ENCODE measurements at regions not wholly inside any gene's neighbourhood (a gene's known extent, or its start where the extent isn't known, plus 50 kb on each side); places are given as distances from the start of the nearest gene placed in this dataset.

GRCh38 chr2:47315475-47315874, 53.6 kb upstream of the EPCAM start:
- POLR2A ChIA-PET, result no interaction called here
- Mint-ChIP-seq H3K36me3 (ENCODE audit: low read depth) (no peaks in the 10 kb centered on the region), H3K27ac (no peak overlapping the region), H3K9me3 (ENCODE audit: insufficient read depth) (no peaks in the 10 kb centered on the region), H3K4me3 (no peak overlapping the region), H3K4me1 (ENCODE audit: low read depth) (no peaks in the 10 kb centered on the region), H3K27me3 (ENCODE audit: low read depth) (peaks cover 5% of the 10 kb centered on the region)
- no peak for ATAC-seq
- DNase-seq, result no peak
- CTCF ChIA-PET, result interaction anchor here (5.6 kb wide), 1 partner anchor 8 kb away, joined by 20 read pairs; no protein-coding TSS in a partner anchor

- no peak overlapping the region for H3K4me3 Mint-ChIP-seq
- ATAC-seq, result no peak
- H3K27me3 Mint-ChIP-seq (ENCODE audit: low read depth), result peaks cover 10% of the 10 kb centered on the region
These were observed 55.4 kb upstream of the EPCAM start for GRCh38 chr2:47313728-47314127.

GRCh38 chr2:47313141-47313691, 55.9 kb upstream of the EPCAM start:
- POLR2A ChIA-PET, result no interaction called here
- Mint-ChIP-seq H3K9me3 (ENCODE audit: insufficient read depth) (no peaks in the 10 kb centered on the region), H3K27me3 (ENCODE audit: low read depth) (peaks cover 10% of the 10 kb centered on the region), H3K27ac (no peak overlapping the region), H3K36me3 (ENCODE audit: low read depth) (no peaks in the 10 kb centered on the region), H3K4me3 (no peak overlapping the region), H3K4me1 (ENCODE audit: low read depth) (no peaks in the 10 kb centered on the region)
- ATAC-seq (no peak), DNase-seq (no peak)
- CTCF ChIA-PET, result interaction anchor here (5.6 kb wide), 1 partner anchor 10 kb away, joined by 20 read pairs; no protein-coding TSS in a partner anchor

More at GRCh38 chr2:47313728-47314127, 55.4 kb upstream of the EPCAM start:
- CTCF ChIA-PET, result interaction anchor here (5.6 kb wide), 1 partner anchor 10 kb away, joined by 20 read pairs; no protein-coding TSS in a partner anchor
- H3K27ac Mint-ChIP-seq, result no peak overlapping the region
- H3K9me3 Mint-ChIP-seq (ENCODE audit: insufficient read depth), result no peaks in the 10 kb centered on the region
- POLR2A ChIA-PET, result no interaction called here
- no peaks in the 10 kb centered on the region for H3K4me1 Mint-ChIP-seq (ENCODE audit: low read depth)
- H3K36me3 Mint-ChIP-seq (ENCODE audit: low read depth), result no peaks in the 10 kb centered on the region
- no peak for DNase-seq

GRCh38 chr2:47312491-47312850, 56.6 kb upstream of the EPCAM start:
- Mint-ChIP-seq H3K4me1 (ENCODE audit: low read depth) (no peaks in the 10 kb centered on the region), H3K36me3 (ENCODE audit: low read depth) (no peaks in the 10 kb centered on the region), H3K4me3 (no peak overlapping the region), H3K27ac (no peak overlapping the region), H3K9me3 (ENCODE audit: insufficient read depth) (no peaks in the 10 kb centered on the region), H3K27me3 (ENCODE audit: low read depth) (peaks cover 10% of the 10 kb centered on the region)
- no peak for DNase-seq
- CTCF ChIA-PET, result interaction anchor here (5.6 kb wide), 1 partner anchor 11 kb away, joined by 20 read pairs; no protein-coding TSS in a partner anchor
- ATAC-seq, result no peak
- POLR2A ChIA-PET, result no interaction called here

- no peak for ATAC-seq
- no peaks in the 10 kb centered on the region for H3K9me3 Mint-ChIP-seq (ENCODE audit: insufficient read depth)
These were observed 57.2 kb upstream of the EPCAM start for GRCh38 chr2:47311764-47312490.

GRCh38 chr2:47310801-47311560, 58.1 kb upstream of the EPCAM start:
- ATAC-seq (no peak), DNase-seq (no peak)
- H3K27ac Mint-ChIP-seq, result no peak overlapping the region
- no peaks in the 10 kb centered on the region for H3K36me3 Mint-ChIP-seq (ENCODE audit: low read depth)
- peaks cover 19% of the 10 kb centered on the region for H3K27me3 Mint-ChIP-seq (ENCODE audit: low read depth)
- H3K4me1 Mint-ChIP-seq (ENCODE audit: low read depth), result no peaks in the 10 kb centered on the region
- no peak overlapping the region for H3K4me3 Mint-ChIP-seq
- CTCF ChIA-PET, result interaction anchor here (5.6 kb wide), 1 partner anchor 12 kb away, joined by 20 read pairs; no protein-coding TSS in a partner anchor
- POLR2A ChIA-PET, result no interaction called here
- no peaks in the 10 kb centered on the region for H3K9me3 Mint-ChIP-seq (ENCODE audit: insufficient read depth)

More at GRCh38 chr2:47311764-47312490, 57.2 kb upstream of the EPCAM start:
- Mint-ChIP-seq H3K4me1 (ENCODE audit: low read depth) (no peaks in the 10 kb centered on the region), H3K27ac (no peak overlapping the region), H3K36me3 (ENCODE audit: low read depth) (no peaks in the 10 kb centered on the region), H3K4me3 (no peak overlapping the region), H3K27me3 (ENCODE audit: low read depth) (peaks cover 14% of the 10 kb centered on the region)
- CTCF ChIA-PET, result interaction anchor here (5.6 kb wide), 1 partner anchor 11 kb away, joined by 20 read pairs; no protein-coding TSS in a partner anchor
- no peak for DNase-seq
- POLR2A ChIA-PET, result no interaction called here

- H3K27me3 Mint-ChIP-seq (ENCODE audit: low read depth), result peaks cover 21% of the 10 kb centered on the region
- ATAC-seq (no peak), DNase-seq (no peak)
- no peaks in the 10 kb centered on the region for H3K36me3 Mint-ChIP-seq (ENCODE audit: low read depth)
- no peaks in the 10 kb centered on the region for H3K9me3 Mint-ChIP-seq (ENCODE audit: insufficient read depth)
- POLR2A ChIA-PET, result no interaction called here
- CTCF ChIA-PET, result interaction anchor here (0.8 to 5.6 kb wide), 2 partner anchors 13 kb away, joined by 3 to 20 read pairs; no protein-coding TSS in a partner anchor
- no peak overlapping the region for H3K27ac Mint-ChIP-seq
- no peak overlapping the region for H3K4me3 Mint-ChIP-seq
- H3K4me1 Mint-ChIP-seq (ENCODE audit: low read depth), result no peaks in the 10 kb centered on the region
These were observed 58.9 kb upstream of the EPCAM start for GRCh38 chr2:47309952-47310800.

GRCh38 chr2:47309472-47309951, 59.6 kb upstream of the EPCAM start:
- H3K9me3 Mint-ChIP-seq (ENCODE audit: insufficient read depth), result no peaks in the 10 kb centered on the region
- CTCF ChIA-PET, result interaction anchor here (0.8 kb wide), 1 partner anchor 14 kb away, joined by 3 read pairs; no protein-coding TSS in a partner anchor

GRCh38 chr2:47307066-47307465, 62.0 kb upstream of the EPCAM start:
- no peaks in the 10 kb centered on the region for H3K36me3 Mint-ChIP-seq (ENCODE audit: low read depth)
- no peak for DNase-seq
- no peaks in the 10 kb centered on the region for H3K9me3 Mint-ChIP-seq (ENCODE audit: insufficient read depth)
- POLR2A ChIA-PET, result no interaction called here
- peaks cover 43% of the 10 kb centered on the region for H3K27me3 Mint-ChIP-seq (ENCODE audit: low read depth)
- no peaks in the 10 kb centered on the region for H3K4me1 Mint-ChIP-seq (ENCODE audit: low read depth)
- no peak overlapping the region for H3K27ac Mint-ChIP-seq
- no peak overlapping the region for H3K4me3 Mint-ChIP-seq
- CTCF ChIA-PET, result no interaction called here
- ATAC-seq, result no peak

More at GRCh38 chr2:47309472-47309951, 59.6 kb upstream of the EPCAM start:
- Mint-ChIP-seq H3K27ac (no peak overlapping the region), H3K4me1 (ENCODE audit: low read depth) (no peaks in the 10 kb centered on the region), H3K36me3 (ENCODE audit: low read depth) (no peaks in the 10 kb centered on the region), H3K27me3 (ENCODE audit: low read depth) (peaks cover 27% of the 10 kb centered on the region), H3K4me3 (no peak overlapping the region)
- POLR2A ChIA-PET, result no interaction called here
- ATAC-seq (no peak), DNase-seq (no peak)

- Mint-ChIP-seq H3K4me3 (no peak overlapping the region), H3K27me3 (ENCODE audit: low read depth) (peaks cover 49% of the 10 kb centered on the region), H3K36me3 (ENCODE audit: low read depth) (no peaks in the 10 kb centered on the region), H3K9me3 (ENCODE audit: insufficient read depth) (no peaks in the 10 kb centered on the region), H3K4me1 (ENCODE audit: low read depth) (peaks cover 14% of the 10 kb centered on the region), H3K27ac (no peak overlapping the region)
- ChIA-PET CTCF (no interaction called here), POLR2A (no interaction called here)
- DNase-seq, result no peak
- no peak for ATAC-seq
These were observed 64.5 kb upstream of the EPCAM start for GRCh38 chr2:47304654-47305053.
